Endothelial cell of umbilical vein (primary cell): ENCODE measurements at regions not wholly inside any gene's neighbourhood (a gene's known extent, or its start where the extent isn't known, plus 50 kb on each side); places are given as distances from the start of the nearest gene placed in this dataset.

Experiments
- BruUV-seq: library from RNA; stranded (reverse); fragments of 400-500 nt; replicated peaks from 2 replicates; lab custom pipeline; 2021; lab: Mats Ljungman, UMichigan
- CTCF ChIA-PET: fragments of 300-600, 350-600 bp; sonication (Branson Sonifier 250); formaldehyde crosslinking; loops from one replicate; lab custom pipeline; 2021; ENCODE audit warnings: antibody characterized with exemption, inconsistent platforms; lab: Charles Lee
- POLR2A ChIA-PET: fragments of 300-600, 350-600 bp; sonication (Branson Sonifier 250); formaldehyde crosslinking; loops from one replicate; lab custom pipeline; 2021; ENCODE audit warnings: antibody characterized with exemption, inconsistent platforms; lab: Charles Lee
- DNase-seq: peaks from one replicate; pipeline ENCODE4 v3.0.0-alpha.2; 2011; ENCODE audit warnings: low read depth, low spot score
- FAIRE-seq: peaks from 2 replicates; lab custom pipeline; 2011; peaks lifted over from hg19 to GRCh38; lab: Jason Lieb, UNC
- H2AFZ ChIP-seq: 2 replicates; pipeline ENCODE4 v1.6.0; 2012; ENCODE audit warnings: low read depth, low read length, control low read depth, inconsistent platforms
- H3K27ac ChIP-seq: 2 replicates; pipeline ENCODE4 v1.5.1; 2011; ENCODE audit warnings: low read depth, mild to moderate bottlenecking, control low read depth, low read length, moderate library complexity; ENCODE audit not compliant: insufficient read depth
- H3K27me3 ChIP-seq, 2 experiments: 2 replicates each; pipeline versions ENCODE4 v1.6.0 to v1.6.1; 2011; ENCODE audit warnings: low read length in 2 of 2, mixed read lengths in 1 of 2; ENCODE audit not compliant: control insufficient read depth in 2 of 2, insufficient read depth in 2 of 2
- H3K36me3 ChIP-seq, 2 experiments: 2 replicates in 1 of 2; 3 replicates in 1 of 2; pipeline ENCODE4 v1.5.1; 2011; ENCODE audit warnings: low read length in 2 of 2, mild to moderate bottlenecking in 1 of 2, moderate library complexity in 1 of 2; ENCODE audit not compliant: control insufficient read depth in 2 of 2, insufficient read depth in 2 of 2; ENCODE audit errors: extremely low read depth in 1 of 2
- H3K4me1 ChIP-seq: 3 replicates; pipeline ENCODE4 v1.5.1; 2011; ENCODE audit warnings: mild to moderate bottlenecking, low read length; ENCODE audit not compliant: control insufficient read depth, insufficient read depth; ENCODE audit errors: extremely low read depth
- H3K4me2 ChIP-seq: 2 replicates; pipeline ENCODE4 v1.6.1; 2011; ENCODE audit warnings: low read length, control low read depth, mixed read lengths; ENCODE audit not compliant: insufficient read depth
- H3K4me3 ChIP-seq, 3 experiments: fragments of 200-600 bp in 1 of 3; sonication (generic), shearing (Covaris generic) in 1 of 3; replicated peaks in 1 of 3; 2 replicates each; pipeline ENCODE4 v1.5.1; 2011 to 2016; ENCODE audit warnings: control low read depth in 3 of 3, low read length in 3 of 3, mild to moderate bottlenecking in 2 of 3, inconsistent platforms in 1 of 3, low read depth in 1 of 3, moderate library complexity in 1 of 3; ENCODE audit not compliant: insufficient read depth in 1 of 3
- H3K79me2 ChIP-seq: 2 replicates; pipeline ENCODE4 v1.6.0; 2012; ENCODE audit warnings: low read length, inconsistent platforms; ENCODE audit not compliant: control insufficient read depth, insufficient read depth
- H3K9ac ChIP-seq: replicated peaks from 2 replicates; pipeline ENCODE3; 2011; ENCODE audit warnings: low read length, control low read depth; ENCODE audit not compliant: insufficient read depth; ENCODE audit errors: extremely low read depth
- H3K9me1 ChIP-seq: replicated peaks from 3 replicates; pipeline ENCODE4 v1.6.0; 2011; ENCODE audit warnings: mild to moderate bottlenecking, low read length; ENCODE audit not compliant: control insufficient read depth, insufficient read depth; ENCODE audit errors: extremely low read depth
- H3K9me3 ChIP-seq: replicated peaks from 2 replicates; pipeline ENCODE4 v1.5.1; 2012; ENCODE audit warnings: low read length, inconsistent platforms; ENCODE audit not compliant: control insufficient read depth, insufficient read depth
- H4K20me1 ChIP-seq: replicated peaks from 2 replicates; pipeline ENCODE3; 2011; ENCODE audit warnings: mild to moderate bottlenecking, low read length; ENCODE audit not compliant: control insufficient read depth, insufficient read depth; ENCODE audit errors: extremely low read depth
- CTCF ChIP-seq, 2 donors: IDR thresholded peaks; 1 replicate in 1 of 2; 2 replicates in 1 of 2; pipeline ENCODE4 v1.5.1; 2011; ENCODE audit warnings: low read length in 2 of 2, mild to moderate bottlenecking in 2 of 2, moderate library complexity in 2 of 2, control low read depth in 1 of 2, inconsistent platforms in 1 of 2, low read depth in 1 of 2; ENCODE audit not compliant: insufficient read depth in 1 of 2; ENCODE audit errors: extremely low read depth in 1 of 2
- EZH2 ChIP-seq: IDR thresholded peaks from 2 replicates; pipeline ENCODE4 v1.6.1; 2012; ENCODE audit warnings: borderline replicate concordance, low read depth, mild to moderate bottlenecking, moderate library complexity, low read length, inconsistent platforms; ENCODE audit not compliant: severe bottlenecking
- FOS ChIP-seq: IDR thresholded peaks from 2 replicates; pipeline ENCODE4 v1.6.1; 2011; ENCODE audit warnings: mild to moderate bottlenecking, low read length, moderate library complexity, borderline replicate concordance; ENCODE audit not compliant: insufficient read depth
- GATA2 ChIP-seq: IDR thresholded peaks from 2 replicates; pipeline ENCODE4 v1.7.0; 2011; ENCODE audit warnings: low read depth, mild to moderate bottlenecking, moderate library complexity, mixed read lengths, low read length; ENCODE audit not compliant: insufficient read length, insufficient read depth
- JUN ChIP-seq: IDR thresholded peaks from 2 replicates; pipeline ENCODE4 v1.6.1; 2011; ENCODE audit warnings: borderline replicate concordance, low read depth; ENCODE audit not compliant: insufficient read length, insufficient read depth
- MYC ChIP-seq: IDR thresholded peaks from one replicate; pipeline ENCODE4 v1.6.1; 2011; ENCODE audit warnings: mild to moderate bottlenecking, low read depth, low read length
- POLR2A ChIP-seq: IDR thresholded peaks from 2 replicates; pipeline ENCODE4 v1.6.1; 2012; ENCODE audit warnings: low read depth, mild to moderate bottlenecking, control low read depth, low read length
- POLR2AphosphoS5 ChIP-seq: IDR thresholded peaks from 2 replicates; pipeline ENCODE4 v1.6.1; 2012; ENCODE audit warnings: low read depth, mild to moderate bottlenecking, control low read depth, low read length, moderate library complexity; ENCODE audit not compliant: insufficient read depth
- dilution Hi-C: fragments of 300-500 bp; cut with MboI; formaldehyde crosslinking; loops from one replicate; pipeline ENCODE4 v1.15.0; 2019; ENCODE audit warnings: low sequenced_read_pairs; ENCODE audit not compliant: extremely low pct_ligation_motif_present
- intact Hi-C: fragments of 100-400 bp; cut with micrococcal nuclease; formaldehyde crosslinking; loops from one replicate; pipeline ENCODE4 v1.10.0; 2022
- TF ChIP-seq, protein P1 (sequence below): IDR thresholded peaks from 2 replicates; pipeline ENCODE4 v1.6.1; 2011; ENCODE audit not compliant: insufficient read depth, insufficient read length

DNA sequence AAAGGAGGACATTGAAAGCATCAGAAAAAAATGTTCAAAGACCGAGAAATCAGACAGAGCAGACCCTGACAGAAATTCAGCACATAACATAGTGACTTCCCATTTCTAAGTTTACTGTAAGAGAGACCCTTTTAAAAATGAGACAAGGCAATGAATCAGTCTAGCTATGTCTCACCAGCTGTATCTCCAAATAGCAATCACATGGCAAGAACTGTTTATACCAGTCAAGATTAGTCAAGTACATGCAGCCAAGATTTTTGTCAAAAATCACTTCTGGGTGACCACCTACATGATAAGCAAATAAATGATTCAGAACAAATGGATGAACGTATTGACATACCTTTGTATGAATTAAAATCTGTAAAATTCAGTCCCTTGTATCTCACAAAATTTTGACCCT, 138.0 kb downstream of the DTWD1 start:
- BruUV-seq = no TSS peak
- H3K4me2 ChIP-seq = no peak overlapping the region
- TF ChIP-seq, protein P1, sequence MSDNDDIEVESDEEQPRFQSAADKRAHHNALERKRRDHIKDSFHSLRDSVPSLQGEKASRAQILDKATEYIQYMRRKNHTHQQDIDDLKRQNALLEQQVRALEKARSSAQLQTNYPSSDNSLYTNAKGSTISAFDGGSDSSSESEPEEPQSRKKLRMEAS = no peak
- TF ChIP-seq POLR2A (no peak), POLR2AphosphoS5 (no peak), GATA2 (no peak), FOS (no peak), CTCF (IDR thresholded peaks at IDR 0.05; ENCODE audit: extremely low read depth in 1 of 2, insufficient read depth in 1 of 2, low read depth in 1 of 2, low read length in 2 of 2) (no peak), MYC (no peak), JUN (no peak), EZH2 (no peak)
- H4K20me1 ChIP-seq = no peaks in the 10 kb centered on the region
- no peak overlapping the region for H3K9ac ChIP-seq
- H3K4me1 ChIP-seq = no peaks in the 10 kb centered on the region
- POLR2A ChIA-PET = no interaction called here
- intact Hi-C loops (no loop called here), dilution Hi-C loops (no loop called here)
- CTCF ChIA-PET = no interaction called here
- no peak overlapping the region for H3K4me3 ChIP-seq
- H3K9me3 ChIP-seq = no peaks in the 10 kb centered on the region
- H3K36me3 ChIP-seq = no peaks in the 10 kb centered on the region
- no peak overlapping the region for H2AFZ ChIP-seq
- no peaks in the 10 kb centered on the region for H3K9me1 ChIP-seq
- no peak for DNase-seq
- FAIRE-seq = no peak
- no peaks in the 10 kb centered on the region for H3K27me3 ChIP-seq
- no peaks in the 10 kb centered on the region for H3K79me2 ChIP-seq
- no peak overlapping the region for H3K27ac ChIP-seq
